Ishikawa (cell line): ENCODE measurements at regions not wholly inside any gene's neighbourhood (a gene's known extent, or its start where the extent isn't known, plus 50 kb on each side); places are given as distances from the start of the nearest gene placed in this dataset.

Source experiments
- CEBPB ChIP-seq: IDR thresholded peaks from 2 replicates; pipeline ENCODE4 v1.6.1; 2012
- CREB1 ChIP-seq: IDR thresholded peaks from 2 replicates; pipeline ENCODE4 v1.6.1; 2012; ENCODE audit warnings: low read depth
- EGR1 ChIP-seq: IDR thresholded peaks from 2 replicates; pipeline ENCODE4 v1.6.1; 2012
- EP300 ChIP-seq: IDR thresholded peaks from 2 replicates; pipeline ENCODE4 v1.6.1; 2012; ENCODE audit warnings: borderline replicate concordance
- FOXM1 ChIP-seq: IDR thresholded peaks from 2 replicates; pipeline ENCODE4 v1.6.1; 2012; ENCODE audit warnings: low read depth, borderline replicate concordance
- NFIC ChIP-seq: IDR thresholded peaks from 2 replicates; pipeline ENCODE4 v1.6.1; 2012
- RAD21 ChIP-seq: IDR thresholded peaks from 2 replicates; pipeline ENCODE4 v1.6.1; 2012; ENCODE audit warnings: low read depth
- TAF1 ChIP-seq: IDR thresholded peaks from 2 replicates; pipeline ENCODE4 v1.6.1; 2012; ENCODE audit warnings: low read depth, mild to moderate bottlenecking
- TCF12 ChIP-seq: IDR thresholded peaks from 2 replicates; pipeline ENCODE4 v1.6.1; 2012; ENCODE audit warnings: low read depth
- TEAD4 ChIP-seq: IDR thresholded peaks from 2 replicates; pipeline ENCODE4 v1.6.1; 2012
- YY1 ChIP-seq: IDR thresholded peaks from 2 replicates; pipeline ENCODE4 v1.6.1; 2012; ENCODE audit warnings: low read depth
- ZBTB7A ChIP-seq: IDR thresholded peaks from 2 replicates; pipeline ENCODE4 v1.6.1; 2012; ENCODE audit warnings: low read depth
- TF ChIP-seq, protein P1 (sequence below): IDR thresholded peaks from 2 replicates; pipeline ENCODE4 v1.6.1; 2012; ENCODE audit warnings: low read depth, mild to moderate bottlenecking
- TF ChIP-seq, protein P2 (sequence below): IDR thresholded peaks from 2 replicates; pipeline ENCODE4 v1.6.1; 2012
- TF ChIP-seq, protein P3 (sequence below): IDR thresholded peaks from 2 replicates; pipeline ENCODE4 v1.6.1; 2012

DNA sequence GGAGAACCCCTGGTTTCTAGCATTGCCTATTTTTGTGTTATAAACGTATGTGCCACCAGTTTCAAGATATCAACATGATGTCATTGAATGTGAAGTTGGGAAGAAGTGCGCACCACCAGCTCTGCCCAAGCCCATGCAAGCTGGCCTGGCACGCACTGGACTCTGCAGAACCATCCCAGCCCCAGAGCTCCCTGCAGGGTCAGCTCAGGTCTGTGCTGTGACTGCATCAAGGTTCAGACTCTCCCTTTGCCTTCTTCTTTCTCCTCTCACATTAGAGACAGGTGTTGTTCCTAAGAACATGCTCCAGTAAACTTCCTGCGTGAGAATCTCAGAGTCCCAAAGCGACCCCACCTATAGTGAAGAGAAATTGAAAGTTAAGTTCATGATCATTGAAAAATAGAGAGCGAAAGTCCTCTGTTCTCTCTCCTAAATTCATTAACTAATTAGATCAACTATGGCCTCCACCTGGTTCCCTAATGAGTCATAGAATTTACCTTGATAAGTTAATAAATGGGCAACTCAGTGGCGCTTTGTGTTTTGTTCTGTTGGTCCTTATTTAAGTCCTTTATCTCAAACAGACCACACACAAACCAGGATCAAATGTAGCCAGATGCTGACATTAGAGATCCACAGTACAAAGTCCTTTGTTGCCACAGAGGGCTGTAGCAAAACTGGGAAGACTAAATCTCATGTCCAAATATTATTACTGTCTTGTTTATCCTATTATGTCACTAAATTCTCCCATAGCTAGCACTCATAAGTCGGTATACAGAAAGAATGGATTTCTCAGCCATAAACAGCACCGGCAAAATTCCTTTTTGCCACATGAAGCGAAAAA is 432.3 kb downstream of the STK39 start:
- no peak for TF ChIP-seq FOXM1
- TF ChIP-seq, protein P1, sequence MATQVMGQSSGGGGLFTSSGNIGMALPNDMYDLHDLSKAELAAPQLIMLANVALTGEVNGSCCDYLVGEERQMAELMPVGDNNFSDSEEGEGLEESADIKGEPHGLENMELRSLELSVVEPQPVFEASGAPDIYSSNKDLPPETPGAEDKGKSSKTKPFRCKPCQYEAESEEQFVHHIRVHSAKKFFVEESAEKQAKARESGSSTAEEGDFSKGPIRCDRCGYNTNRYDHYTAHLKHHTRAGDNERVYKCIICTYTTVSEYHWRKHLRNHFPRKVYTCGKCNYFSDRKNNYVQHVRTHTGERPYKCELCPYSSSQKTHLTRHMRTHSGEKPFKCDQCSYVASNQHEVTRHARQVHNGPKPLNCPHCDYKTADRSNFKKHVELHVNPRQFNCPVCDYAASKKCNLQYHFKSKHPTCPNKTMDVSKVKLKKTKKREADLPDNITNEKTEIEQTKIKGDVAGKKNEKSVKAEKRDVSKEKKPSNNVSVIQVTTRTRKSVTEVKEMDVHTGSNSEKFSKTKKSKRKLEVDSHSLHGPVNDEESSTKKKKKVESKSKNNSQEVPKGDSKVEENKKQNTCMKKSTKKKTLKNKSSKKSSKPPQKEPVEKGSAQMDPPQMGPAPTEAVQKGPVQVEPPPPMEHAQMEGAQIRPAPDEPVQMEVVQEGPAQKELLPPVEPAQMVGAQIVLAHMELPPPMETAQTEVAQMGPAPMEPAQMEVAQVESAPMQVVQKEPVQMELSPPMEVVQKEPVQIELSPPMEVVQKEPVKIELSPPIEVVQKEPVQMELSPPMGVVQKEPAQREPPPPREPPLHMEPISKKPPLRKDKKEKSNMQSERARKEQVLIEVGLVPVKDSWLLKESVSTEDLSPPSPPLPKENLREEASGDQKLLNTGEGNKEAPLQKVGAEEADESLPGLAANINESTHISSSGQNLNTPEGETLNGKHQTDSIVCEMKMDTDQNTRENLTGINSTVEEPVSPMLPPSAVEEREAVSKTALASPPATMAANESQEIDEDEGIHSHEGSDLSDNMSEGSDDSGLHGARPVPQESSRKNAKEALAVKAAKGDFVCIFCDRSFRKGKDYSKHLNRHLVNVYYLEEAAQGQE = no peak
- no peak for TF ChIP-seq EGR1
- TF ChIP-seq YY1 = no peak
- TF ChIP-seq EP300 = no peak
- TF ChIP-seq, protein P2, sequence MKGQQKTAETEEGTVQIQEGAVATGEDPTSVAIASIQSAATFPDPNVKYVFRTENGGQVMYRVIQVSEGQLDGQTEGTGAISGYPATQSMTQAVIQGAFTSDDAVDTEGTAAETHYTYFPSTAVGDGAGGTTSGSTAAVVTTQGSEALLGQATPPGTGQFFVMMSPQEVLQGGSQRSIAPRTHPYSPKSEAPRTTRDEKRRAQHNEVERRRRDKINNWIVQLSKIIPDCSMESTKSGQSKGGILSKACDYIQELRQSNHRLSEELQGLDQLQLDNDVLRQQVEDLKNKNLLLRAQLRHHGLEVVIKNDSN = no peak
- TF ChIP-seq CREB1 = no peak
- TF ChIP-seq, protein P3, sequence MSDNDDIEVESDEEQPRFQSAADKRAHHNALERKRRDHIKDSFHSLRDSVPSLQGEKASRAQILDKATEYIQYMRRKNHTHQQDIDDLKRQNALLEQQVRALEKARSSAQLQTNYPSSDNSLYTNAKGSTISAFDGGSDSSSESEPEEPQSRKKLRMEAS = no peak
- TF ChIP-seq CEBPB = no peak

- no peak for TF ChIP-seq RAD21
- no peak for TF ChIP-seq TEAD4
- TF ChIP-seq EGR1 = no peak
- TF ChIP-seq NFIC = no peak
- TF ChIP-seq FOXM1 = no peak
- TF ChIP-seq ZBTB7A = no peak
- TF ChIP-seq, protein P2 = no peak
- TF ChIP-seq, protein P3 = no peak
- no peak for TF ChIP-seq YY1
- TF ChIP-seq, protein P1 = no peak
- TF ChIP-seq EP300 = no peak
- no peak for TF ChIP-seq TCF12
Measured at GRCh38 chr2:167803449-167803988, 443.9 kb downstream of the STK39 start.

- no peak for TF ChIP-seq RAD21
- no peak for TF ChIP-seq CEBPB
- TF ChIP-seq, protein P1 = no peak
- no peak for TF ChIP-seq FOXM1
- TF ChIP-seq NFIC = no peak
- TF ChIP-seq TCF12 = no peak
- TF ChIP-seq ZBTB7A = no peak
- TF ChIP-seq, protein P2 = no peak
- no peak for TF ChIP-seq EP300
- TF ChIP-seq YY1 = no peak
- no peak for TF ChIP-seq EGR1
- TF ChIP-seq TAF1 = no peak
- TF ChIP-seq, protein P3 = no peak
Measured at GRCh38 chr2:167794554-167795255, 452.7 kb downstream of the STK39 start.
